ENCODE measurements at regions not wholly inside any gene's neighbourhood (a gene's known extent, or its start where the extent isn't known, plus 50 kb on each side); places are given as distances from the start of the nearest gene placed in this dataset.

GRCh38 chr12:124699909-124700308, 132.5 kb upstream of the NCOR2 start:
- FAIRE-seq = no peak
- H3K9me3 ChIP-seq = no peaks in the 10 kb centered on the region
- DNase-seq (ENCODE audit: low read depth in 1 of 2, low spot score in 1 of 2) = no peak
- ChIA-PET CTCF (interaction anchor here (3.3 kb wide), 1 partner anchor 14 kb away, joined by 11 read pairs; no protein-coding TSS in a partner anchor), POLR2A (no interaction called here)
- TF ChIP-seq NPAS2 (CRISPR knock-in tag; IDR thresholded peaks at IDR 0.05; ENCODE audit: borderline replicate concordance) (no peak), RAD21 (conservative IDR thresholded peaks at IDR 0.05 in 1 of 2, IDR thresholded peaks at IDR 0.05 in 1 of 2) (no peak), TP53 (CRISPR knock-in tag; IDR thresholded peaks at IDR 0.05) (no peak), POLR2AphosphoS2 (conservative IDR thresholded peaks at IDR 0.05; ENCODE audit: low read length) (no peak), MAX (IDR thresholded peaks at IDR 0.05) (no peak), CHD2 (IDR thresholded peaks at IDR 0.05; ENCODE audit: low read length, partially characterized antibody) (no peak), HOXA7 (CRISPR knock-in tag; IDR thresholded peaks at IDR 0.05) (no peak), RARB (CRISPR knock-in tag; IDR thresholded peaks at IDR 0.05) (no peak), BCL3 (IDR thresholded peaks at IDR 0.05) (no peak), PHF8 (IDR thresholded peaks at IDR 0.05; ENCODE audit: borderline replicate concordance, low read depth) (no peak), NFE2L2 (conservative IDR thresholded peaks at IDR 0.05; ENCODE audit: low read length) (no peak), HES2 (IDR thresholded peaks at IDR 0.05) (no peak), ZC3H11A (IDR thresholded peaks at IDR 0.05) (no peak), RCOR1 (IDR thresholded peaks at IDR 0.05; ENCODE audit: low read depth, low read length) (no peak), SREBF2 (IDR thresholded peaks at IDR 0.05) (no peak), KDM5A (IDR thresholded peaks at IDR 0.05) (no peak)
- TF ChIP-seq, protein P1, sequence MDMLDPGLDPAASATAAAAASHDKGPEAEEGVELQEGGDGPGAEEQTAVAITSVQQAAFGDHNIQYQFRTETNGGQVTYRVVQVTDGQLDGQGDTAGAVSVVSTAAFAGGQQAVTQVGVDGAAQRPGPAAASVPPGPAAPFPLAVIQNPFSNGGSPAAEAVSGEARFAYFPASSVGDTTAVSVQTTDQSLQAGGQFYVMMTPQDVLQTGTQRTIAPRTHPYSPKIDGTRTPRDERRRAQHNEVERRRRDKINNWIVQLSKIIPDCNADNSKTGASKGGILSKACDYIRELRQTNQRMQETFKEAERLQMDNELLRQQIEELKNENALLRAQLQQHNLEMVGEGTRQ (IDR thresholded peaks at IDR 0.05) = no peak
- ATAC-seq = no peak
- no peak overlapping the region for H3K4me2 ChIP-seq
- 78% methylated on average over 14 of the region's 14 CpGs for WGBS (ENCODE audit: missing lambda C conversion rate)
- no peak overlapping the region for H3K27ac ChIP-seq
- H3K4me3 ChIP-seq = no peak overlapping the region
- peaks cover 18% of the 10 kb centered on the region for H3K4me1 ChIP-seq

- DNase-seq (ENCODE audit: low read depth in 1 of 2, low spot score in 1 of 2) (no peak), ATAC-seq (no peak), FAIRE-seq (no peak)
- H3K4me2 ChIP-seq = no peak overlapping the region
- no peak overlapping the region for H3K27ac ChIP-seq
- no peak overlapping the region for H3K4me3 ChIP-seq
- no peak for TF ChIP-seq GATA3 (IDR thresholded peaks at IDR 0.05; ENCODE audit: borderline replicate concordance)
- TF ChIP-seq HOXA7 (CRISPR knock-in tag; IDR thresholded peaks at IDR 0.05) = no peak
- 76% methylated on average over 6 of the region's 6 CpGs for WGBS (ENCODE audit: missing lambda C conversion rate)
- CTCF ChIA-PET = interaction anchor here (1.1 to 3.3 kb wide), 2 partner anchors 13 to 17 kb away, joined by 3 to 11 read pairs; no protein-coding TSS in a partner anchor
- peaks cover 18% of the 10 kb centered on the region for H3K4me1 ChIP-seq
- POLR2A ChIA-PET = no interaction called here
- H3K9me3 ChIP-seq = no peaks in the 10 kb centered on the region
Observed at GRCh38 chr12:124698998-124699305, 131.5 kb upstream of the NCOR2 start.

GRCh38 chr12:124698211-124698997, 131.0 kb upstream of the NCOR2 start:
- CTCF ChIA-PET = interaction anchor here (0.5 to 3.3 kb wide), 4 partner anchors 11 to 566 kb away, joined by 3 to 11 read pairs (median 3); no protein-coding TSS in a partner anchor
- 87% methylated on average over 15 of the region's 15 CpGs for WGBS (ENCODE audit: missing lambda C conversion rate)
- TF ChIP-seq CHD2 (IDR thresholded peaks at IDR 0.05; ENCODE audit: low read length, partially characterized antibody) (no peak), NFE2L2 (conservative IDR thresholded peaks at IDR 0.05; ENCODE audit: low read length) (no peak), EHF (CRISPR knock-in tag; IDR thresholded peaks at IDR 0.05) (no peak), JUN (IDR thresholded peaks at IDR 0.05) (no peak), ZNF302 (CRISPR knock-in tag; IDR thresholded peaks at IDR 0.05) (no peak), CHD4 (IDR thresholded peaks at IDR 0.05; ENCODE audit: borderline replicate concordance) (no peak), POLR2A (IDR thresholded peaks at IDR 0.05; ENCODE audit: low read length) (no peak), MYC (IDR thresholded peaks at IDR 0.05; ENCODE audit: borderline replicate concordance, low read length) (no peak), HES2 (IDR thresholded peaks at IDR 0.05) (no peak), NPAS2 (CRISPR knock-in tag; IDR thresholded peaks at IDR 0.05; ENCODE audit: borderline replicate concordance) (no peak), TFCP2L1 (CRISPR knock-in tag; IDR thresholded peaks at IDR 0.05) (no peak), FOSL2 (IDR thresholded peaks at IDR 0.05) (no peak), FOSL2 (CRISPR knock-in tag; IDR thresholded peaks at IDR 0.05) (no peak), RNF2 (IDR thresholded peaks at IDR 0.05; ENCODE audit: borderline replicate concordance, low read depth) (no peak), KDM5A (IDR thresholded peaks at IDR 0.05) (no peak), JUNB (IDR thresholded peaks at IDR 0.05) (no peak), HOXB5 (CRISPR knock-in tag; IDR thresholded peaks at IDR 0.05) (no peak)
- TF ChIP-seq, protein P2, sequence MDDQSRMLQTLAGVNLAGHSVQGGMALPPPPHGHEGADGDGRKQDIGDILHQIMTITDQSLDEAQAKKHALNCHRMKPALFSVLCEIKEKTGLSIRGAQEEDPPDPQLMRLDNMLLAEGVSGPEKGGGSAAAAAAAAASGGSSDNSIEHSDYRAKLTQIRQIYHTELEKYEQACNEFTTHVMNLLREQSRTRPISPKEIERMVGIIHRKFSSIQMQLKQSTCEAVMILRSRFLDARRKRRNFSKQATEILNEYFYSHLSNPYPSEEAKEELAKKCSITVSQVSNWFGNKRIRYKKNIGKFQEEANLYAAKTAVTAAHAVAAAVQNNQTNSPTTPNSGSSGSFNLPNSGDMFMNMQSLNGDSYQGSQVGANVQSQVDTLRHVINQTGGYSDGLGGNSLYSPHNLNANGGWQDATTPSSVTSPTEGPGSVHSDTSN (IDR thresholded peaks at IDR 0.05) = no peak
- TF ChIP-seq, protein P1 (IDR thresholded peaks at IDR 0.05) = no peak

More at GRCh38 chr12:124698211-124698997, 131.0 kb upstream of the NCOR2 start:
- H3K4me2 ChIP-seq = no peak overlapping the region
- peaks cover 18% of the 10 kb centered on the region for H3K4me1 ChIP-seq
- POLR2A ChIA-PET = no interaction called here
- FAIRE-seq = no peak
- no peak for ATAC-seq
- H3K9me3 ChIP-seq = no peaks in the 10 kb centered on the region
- H3K27ac ChIP-seq = no peak overlapping the region
- DNase-seq (ENCODE audit: low read depth in 1 of 2, low spot score in 1 of 2) = no peak
- H3K4me3 ChIP-seq = no peak overlapping the region

All from A549 (cell line).